DMS53 treated with DMSO at 0.1 percent for 48 hours (cell line): ENCODE measurements at regions not wholly inside any gene's neighbourhood (a gene's known extent, or its start where the extent isn't known, plus 50 kb on each side); places are given as distances from the start of the nearest gene placed in this dataset.

Experiments
- DNase-seq: peaks from one replicate; lab custom pipeline; 2025; ENCODE audit not compliant: unreplicated experiment; lab: John Stamatoyannopoulos, UW

DNA sequence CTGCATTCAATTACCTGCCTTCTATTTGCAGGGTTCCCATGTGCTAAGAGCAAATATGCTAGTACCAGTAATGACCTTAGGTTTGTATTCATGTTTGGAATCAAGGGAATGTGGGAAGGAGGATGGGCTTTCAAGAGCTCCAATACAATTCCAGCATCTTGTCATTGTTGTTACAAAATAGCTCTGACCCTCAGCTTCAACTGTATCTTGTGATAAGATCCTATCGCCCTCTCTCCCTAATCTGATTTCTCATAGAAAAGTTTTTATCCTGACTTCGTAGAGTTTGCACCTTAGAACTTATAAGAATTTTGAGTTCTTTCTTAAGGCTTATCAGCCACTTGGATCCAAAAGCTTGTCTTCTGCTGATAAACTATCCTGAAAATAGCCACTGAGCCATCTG is 749.5 kb upstream of the ACVR2A start:
- no peak for DNase-seq

DNA sequence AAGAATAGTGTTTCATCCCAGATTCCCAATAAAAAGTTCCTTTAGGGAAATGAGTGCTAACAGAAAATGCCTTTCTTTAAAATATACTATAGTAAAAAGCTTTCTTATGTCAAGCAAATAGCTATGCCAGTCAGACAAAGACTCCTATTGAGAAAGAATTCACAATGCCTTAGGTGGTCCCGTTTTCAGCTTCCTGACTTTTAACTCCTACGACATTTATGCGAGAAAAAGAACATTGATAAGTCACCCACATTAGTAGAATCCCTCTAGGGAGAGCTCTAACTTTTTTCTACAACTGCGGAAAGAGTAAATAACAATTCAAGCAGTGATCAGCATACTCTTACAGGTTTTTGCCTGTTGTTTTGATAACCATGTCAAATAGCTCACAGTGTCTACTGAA is 750.8 kb upstream of the ACVR2A start:
- no peak for DNase-seq

DNA sequence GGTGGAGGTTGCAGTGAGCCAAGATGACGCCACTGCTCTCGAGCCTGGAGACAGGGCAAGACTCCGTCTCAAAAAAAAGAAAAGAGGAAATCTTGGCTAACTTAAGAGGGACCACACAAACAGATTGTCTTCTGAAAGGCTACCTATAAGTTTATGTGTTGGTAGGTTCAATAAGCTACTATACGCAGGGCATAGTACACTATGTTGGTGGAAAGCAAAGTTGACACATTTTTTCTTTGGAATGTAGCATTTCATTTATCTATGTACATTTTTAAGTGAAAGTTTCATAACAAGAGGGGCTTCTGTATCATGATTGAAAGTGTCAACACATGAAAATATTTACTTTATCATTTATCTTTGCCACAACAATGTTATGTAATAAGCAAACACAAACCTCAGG is 752.6 kb upstream of the ACVR2A start:
- no peak for DNase-seq

DNA sequence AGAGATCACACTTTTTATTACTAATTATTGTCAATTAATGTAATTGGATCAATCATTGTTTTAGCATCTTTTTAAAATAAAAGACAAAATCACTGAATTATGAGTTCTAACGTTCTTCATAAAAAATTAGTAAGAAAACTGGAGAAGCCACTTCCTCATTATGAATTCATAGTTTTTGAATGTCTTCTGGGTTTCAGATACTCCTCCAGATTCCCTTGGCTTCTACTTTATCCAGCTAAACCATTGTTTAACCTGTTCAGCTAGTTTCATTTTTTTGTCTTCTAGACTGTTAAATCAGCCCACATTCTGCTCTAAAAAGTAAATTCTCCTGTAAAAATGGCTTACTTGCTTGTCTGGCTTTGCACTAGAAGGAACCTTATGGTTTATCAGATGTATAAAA is 753.4 kb upstream of the ACVR2A start:
- no peak for DNase-seq

DNA sequence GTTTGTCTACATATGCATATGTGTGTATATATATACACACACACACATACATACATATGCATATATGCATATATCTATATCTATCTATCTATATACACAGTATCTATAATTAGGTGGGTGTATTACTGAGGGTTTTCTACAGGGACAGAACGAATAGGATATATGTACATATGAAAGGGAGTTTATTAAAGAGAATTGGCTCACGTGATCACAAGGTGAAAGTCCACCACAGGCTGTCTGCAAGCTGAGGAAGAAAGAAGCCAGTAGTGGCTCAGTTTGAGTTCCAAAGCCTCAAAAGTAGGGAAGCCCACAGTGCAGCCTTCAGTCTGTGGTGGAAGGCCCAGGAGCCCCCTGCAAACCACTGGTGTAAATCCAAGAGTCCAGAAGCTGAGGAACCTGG is 756.0 kb upstream of the ACVR2A start:
- no peak for DNase-seq

DNA sequence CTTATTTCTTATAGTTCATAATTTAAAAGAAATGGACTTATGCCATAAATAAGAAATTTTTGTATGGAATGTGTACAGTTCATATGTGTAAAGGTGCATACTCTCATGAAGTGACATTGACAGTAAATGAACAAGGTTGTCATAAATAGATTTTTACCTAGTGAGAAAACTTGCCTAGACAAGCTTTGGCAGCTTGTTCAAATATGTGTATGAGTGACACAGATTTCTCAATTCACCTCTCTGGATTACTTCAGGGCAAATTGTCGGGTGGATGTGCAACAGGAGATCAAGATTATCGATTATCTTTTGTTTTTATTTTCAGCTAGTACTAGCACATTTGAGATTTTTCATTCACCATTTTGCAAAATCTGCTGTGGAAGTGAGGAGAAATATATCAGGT is 758.1 kb upstream of the ACVR2A start:
- DNase-seq: no peak

DNA sequence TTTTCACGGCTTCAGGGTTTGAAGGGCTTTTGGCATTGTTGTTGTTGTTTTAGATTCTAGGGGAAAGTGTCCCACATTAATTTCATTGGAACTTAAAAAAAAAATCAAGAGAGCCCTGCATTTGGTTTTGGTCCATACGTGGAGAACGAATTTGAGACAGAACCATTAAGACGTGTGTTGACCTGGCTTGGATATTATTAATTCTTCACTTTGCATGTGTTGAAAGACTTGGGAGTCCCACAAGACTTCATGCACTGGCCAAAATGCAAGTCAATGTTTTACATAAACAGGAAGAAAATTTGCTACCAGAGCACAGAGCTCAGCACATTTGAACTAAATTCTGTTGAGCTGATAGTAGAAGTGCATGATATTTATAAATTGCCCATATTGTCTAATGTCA is 761.2 kb upstream of the ACVR2A start:
- DNase-seq: no peak

DNA sequence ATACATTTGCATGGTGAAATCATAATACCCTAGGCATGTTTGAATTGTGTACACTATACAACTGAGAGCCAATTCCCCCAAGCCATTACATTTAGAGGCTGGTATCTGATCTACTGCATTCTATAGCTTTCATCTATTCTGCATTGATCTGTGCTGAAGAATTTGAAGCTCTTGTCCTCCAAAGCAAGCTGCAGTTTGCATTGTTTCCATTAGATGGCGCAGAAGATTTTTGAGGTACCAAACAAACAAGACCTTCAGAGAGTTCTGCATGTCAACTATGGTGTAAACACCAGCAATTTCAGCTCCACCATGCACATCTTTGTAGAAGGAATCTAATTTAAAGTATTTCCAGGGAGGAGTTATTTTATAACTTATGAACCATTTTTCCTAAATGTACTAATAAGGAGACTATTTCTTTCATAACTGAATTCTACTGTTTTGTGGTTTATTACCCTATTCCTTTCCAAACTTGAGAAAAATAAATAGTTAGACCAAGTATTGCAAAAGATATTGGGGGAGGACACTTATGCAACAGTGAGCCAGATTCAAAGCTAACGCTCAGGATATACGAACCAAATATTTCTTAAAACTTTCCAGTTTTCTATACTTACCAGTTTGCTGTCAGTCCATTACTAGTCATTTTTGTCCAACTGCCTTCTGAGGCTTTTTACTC is 761.8 kb upstream of the ACVR2A start:
- peak; percentile 1 for DNase-seq

DNA sequence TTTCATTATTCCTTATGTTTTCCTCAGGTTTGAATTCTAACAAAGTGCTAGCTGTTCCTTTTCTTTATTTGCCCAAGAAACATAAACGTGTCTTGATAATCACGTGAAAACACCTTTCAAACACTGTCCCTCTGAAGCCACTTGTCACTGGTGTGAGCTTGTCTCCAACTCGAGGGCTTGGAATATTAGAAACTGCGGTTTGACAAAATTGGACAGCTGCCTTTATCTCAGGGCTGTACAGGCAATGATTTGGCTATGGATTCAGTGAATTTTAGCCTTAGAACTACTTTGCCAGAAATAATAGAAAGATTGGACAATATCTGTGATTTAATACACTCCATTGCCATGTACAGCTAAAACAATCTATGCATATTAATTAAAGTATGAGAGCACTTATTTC is 763.0 kb upstream of the ACVR2A start:
- DNase-seq: no peak

DNA sequence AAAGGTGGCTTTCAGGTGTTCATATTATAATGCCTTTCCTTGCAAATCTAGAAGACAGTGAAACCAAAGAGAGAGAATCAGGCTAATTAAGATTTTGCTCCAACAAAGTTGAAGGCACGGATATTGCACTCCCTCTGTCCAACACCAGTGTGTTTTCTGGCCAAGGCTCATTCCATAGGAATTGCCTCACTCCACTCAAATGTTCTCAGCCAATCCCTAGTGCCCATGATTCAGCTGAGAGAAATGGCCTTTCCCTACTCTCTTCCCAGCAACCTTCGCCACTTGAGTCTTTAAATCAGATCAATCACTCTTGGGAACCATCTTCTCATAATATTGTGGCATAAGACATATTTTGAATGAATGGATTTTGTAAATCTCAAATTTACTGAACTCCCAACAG is 768.2 kb upstream of the ACVR2A start:
- no peak for DNase-seq

DNA sequence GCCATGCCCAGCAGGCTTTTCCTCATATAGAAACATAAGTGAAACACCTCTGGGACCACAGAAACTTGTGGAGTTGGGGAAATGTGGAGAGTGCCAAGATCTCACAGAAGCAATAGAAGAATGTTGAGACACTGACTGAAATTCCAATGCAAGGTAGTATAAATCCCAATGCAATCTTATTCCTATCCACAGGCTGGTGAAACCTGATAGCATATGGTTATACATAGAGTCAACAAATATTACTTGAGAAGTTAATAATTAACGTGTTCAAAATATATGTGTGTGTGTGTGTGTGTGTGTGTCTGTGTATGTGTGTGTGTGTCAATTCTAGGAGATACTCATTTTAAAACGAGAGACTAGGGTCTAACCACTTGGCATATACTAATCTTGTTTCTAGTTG is 776.8 kb upstream of the ACVR2A start:
- peak; percentile 53 for DNase-seq

DNA sequence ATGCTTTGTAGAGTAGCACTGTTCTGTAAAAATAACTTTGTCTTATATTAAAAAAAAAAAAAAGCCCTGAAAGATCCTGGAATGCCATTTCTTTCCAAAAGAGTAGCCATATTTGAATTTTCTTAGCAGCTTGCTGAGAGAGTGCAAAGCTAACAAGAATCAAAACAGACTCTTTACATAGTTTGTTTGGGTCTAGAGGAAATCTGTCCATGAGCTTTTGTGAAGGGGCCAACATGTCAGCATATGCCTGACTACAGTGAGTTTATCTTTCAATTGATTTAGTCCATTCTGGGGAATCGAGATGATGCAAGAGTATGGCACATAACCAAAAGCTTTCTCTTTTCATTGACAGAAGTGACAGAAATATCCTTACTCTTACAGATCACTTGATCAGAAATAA is 777.7 kb upstream of the ACVR2A start:
- DNase-seq: no peak

DNA sequence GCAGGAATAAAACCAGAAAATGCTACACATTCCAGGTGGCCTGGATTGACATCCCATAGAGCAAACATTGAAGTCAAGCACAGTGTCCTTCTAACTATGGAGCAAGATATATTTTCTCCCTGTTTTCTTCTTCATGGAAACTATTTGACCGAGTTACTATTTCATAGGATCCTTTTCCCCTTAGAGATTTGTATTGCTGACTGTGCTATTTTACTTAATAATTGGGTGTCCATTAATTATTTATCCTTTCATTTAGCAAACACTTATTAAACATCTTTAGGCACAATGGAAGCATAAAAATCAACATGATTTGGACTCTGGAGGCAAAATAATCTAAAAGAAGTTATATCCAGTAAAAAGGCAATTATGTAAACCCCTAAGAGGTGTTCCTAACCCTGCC is 782.8 kb upstream of the ACVR2A start:
- no peak for DNase-seq

DNA sequence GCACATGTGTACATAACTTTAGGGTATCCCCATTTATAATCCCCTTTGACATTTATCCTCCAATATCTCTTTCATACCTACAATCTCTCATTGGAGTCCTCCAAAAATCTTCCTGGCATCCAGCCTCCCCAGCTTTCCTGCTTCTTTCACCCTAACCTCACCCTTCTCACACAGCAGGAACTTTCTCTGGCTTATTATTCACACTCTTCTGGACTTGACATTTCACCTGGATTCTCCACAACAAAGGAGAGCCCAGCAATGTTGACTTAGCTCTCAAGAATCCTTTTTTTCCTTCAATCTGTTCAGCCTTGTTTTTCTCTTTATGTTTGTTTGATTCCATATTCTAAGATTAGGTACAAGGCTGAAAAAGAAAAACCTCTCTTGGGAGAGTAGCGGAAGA is 783.6 kb upstream of the ACVR2A start:
- no peak for DNase-seq

DNA sequence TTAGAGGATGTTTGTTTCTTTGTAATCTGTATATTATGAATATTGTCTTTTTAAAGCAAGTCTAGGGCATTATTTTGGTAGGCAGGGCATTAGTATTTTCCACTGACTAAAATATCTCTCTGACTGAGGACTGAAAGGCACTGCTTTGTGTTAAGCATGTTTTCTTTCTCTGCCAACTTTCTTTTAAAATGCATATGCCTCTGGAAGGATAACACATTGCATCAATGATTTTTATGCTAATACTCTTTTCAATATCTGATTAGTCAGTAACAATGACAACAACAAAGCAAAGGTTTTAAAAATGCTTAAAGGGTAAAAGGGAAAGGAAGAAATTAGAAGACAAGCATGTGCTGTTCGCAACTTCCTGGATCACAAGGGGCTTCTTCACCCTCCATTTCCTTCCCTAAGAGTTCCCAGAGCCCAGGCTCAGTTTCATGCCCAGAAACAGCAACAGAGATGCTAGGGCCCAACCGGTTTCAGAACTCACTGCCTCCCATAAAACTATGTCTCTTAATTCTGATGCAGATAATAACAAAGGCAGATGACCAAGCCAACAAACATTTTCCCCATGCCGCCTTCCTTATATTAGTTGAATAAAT is 786.8 kb upstream of the ACVR2A start:
- DNase-seq: no peak

DNA sequence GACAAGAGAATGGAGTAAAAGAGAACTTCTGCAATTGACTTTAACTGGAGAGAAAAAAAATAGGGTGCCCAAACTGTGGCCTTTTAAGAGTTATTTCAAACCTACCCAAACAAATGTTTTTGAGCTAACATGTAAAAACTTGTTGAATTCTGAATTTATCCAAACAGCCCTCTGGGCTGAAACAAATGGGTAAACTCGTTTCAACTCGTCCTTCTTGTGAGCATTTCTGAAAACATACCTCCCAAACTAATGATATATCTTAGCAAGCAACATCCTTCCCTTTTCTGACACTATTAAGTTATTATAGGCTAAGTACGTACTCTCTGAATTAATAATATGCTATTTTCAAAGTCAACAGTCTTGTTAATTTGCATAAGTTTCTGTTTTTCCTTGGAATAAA is 793.0 kb upstream of the ACVR2A start:
- no peak for DNase-seq

DNA sequence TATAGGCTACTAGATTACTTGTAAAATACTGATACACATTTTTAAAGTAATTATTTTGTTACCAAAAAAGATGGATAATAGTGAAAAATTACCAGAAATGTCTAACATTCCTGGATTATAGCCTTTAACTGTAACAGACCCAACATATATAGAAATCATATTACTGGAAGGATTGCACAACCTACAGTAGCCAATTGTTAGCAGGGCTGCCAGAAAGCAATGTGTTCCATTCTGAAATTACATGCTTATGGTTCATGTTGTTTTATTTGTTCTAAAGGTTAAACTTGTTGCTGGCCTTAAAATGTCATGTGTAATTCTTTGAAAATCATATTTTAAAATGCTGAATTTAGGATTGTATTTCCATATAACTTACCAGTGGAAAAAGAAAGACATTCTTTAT is 793.6 kb upstream of the ACVR2A start:
- no peak for DNase-seq

DNA sequence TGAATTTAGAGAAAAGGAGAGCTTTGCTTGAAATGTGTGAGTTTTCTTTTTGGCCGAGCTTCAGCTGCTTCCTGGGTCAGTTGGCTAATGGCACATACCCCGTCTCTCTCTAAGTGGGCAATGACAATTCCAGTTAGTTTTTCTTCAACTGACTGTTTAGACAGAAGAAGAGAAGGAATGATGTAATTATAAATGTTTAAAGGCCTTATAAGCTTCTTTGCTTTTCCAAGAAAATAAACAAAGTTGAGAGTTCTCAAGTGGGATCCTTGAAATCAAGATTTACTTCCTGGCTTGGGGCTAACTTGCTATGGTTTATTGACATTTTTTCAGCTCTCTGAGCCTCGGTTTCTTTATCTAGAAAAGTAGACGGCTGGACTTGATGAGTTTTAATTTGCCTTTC is 794.9 kb upstream of the ACVR2A start:
- DNase-seq: no peak

DNA sequence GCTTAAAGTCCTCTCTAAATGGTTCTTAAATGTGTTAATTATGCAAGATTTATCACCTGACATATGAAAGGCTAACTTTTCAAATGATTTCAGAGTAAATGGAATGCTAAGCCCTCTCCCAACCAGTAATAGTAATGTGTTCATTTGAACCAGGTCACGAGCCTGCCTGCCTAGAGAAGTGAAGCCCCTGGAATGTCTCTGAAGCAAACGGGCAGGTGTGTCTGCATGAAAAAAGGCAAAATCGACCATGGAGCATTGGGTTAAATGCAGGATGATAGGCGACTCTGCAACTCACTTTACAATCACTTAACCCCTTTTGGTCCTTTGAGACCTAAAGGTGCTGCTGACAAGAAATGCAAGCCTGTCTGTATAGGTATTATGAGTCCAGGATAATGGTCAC is 798.4 kb upstream of the ACVR2A start:
- no peak for DNase-seq

DNA sequence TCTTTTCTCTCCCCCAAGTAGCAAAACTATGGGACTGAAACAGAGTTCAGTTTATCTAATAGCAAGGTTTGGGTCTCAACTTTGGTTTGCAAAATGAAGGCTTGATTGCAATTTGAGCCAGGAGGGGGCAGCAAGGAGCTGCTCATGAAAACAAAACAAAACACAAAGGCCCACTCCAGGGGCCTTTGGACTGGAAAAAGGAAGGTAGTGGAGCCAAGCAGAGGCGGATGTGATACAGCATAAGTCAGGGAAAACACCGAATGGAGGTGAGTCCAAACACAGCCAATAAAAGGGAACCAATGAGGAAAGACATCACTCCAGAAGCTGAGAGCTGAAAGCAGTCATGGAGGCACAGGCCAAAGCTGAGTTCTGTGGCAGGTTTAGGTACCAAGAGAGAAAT is 799.7 kb upstream of the ACVR2A start:
- no peak for DNase-seq

DNA sequence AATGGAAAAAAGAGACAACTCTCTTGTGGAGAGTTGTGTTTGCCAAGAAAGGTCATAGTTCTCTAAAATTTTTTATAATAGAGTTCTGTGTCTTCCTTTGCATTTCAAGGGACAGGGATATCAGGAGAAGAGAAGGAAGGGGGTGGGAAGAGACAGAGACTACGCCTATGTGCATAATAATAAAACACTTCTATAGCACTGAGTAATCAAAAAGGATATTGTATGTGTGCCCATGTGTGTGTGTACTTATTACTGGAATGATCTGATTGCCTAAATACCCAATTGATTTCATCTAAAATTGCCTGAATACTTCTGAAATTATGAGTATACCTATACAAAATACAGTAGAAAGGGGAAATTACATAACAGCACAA is 803.7 kb upstream of the ACVR2A start:
- DNase-seq: no peak

DNA sequence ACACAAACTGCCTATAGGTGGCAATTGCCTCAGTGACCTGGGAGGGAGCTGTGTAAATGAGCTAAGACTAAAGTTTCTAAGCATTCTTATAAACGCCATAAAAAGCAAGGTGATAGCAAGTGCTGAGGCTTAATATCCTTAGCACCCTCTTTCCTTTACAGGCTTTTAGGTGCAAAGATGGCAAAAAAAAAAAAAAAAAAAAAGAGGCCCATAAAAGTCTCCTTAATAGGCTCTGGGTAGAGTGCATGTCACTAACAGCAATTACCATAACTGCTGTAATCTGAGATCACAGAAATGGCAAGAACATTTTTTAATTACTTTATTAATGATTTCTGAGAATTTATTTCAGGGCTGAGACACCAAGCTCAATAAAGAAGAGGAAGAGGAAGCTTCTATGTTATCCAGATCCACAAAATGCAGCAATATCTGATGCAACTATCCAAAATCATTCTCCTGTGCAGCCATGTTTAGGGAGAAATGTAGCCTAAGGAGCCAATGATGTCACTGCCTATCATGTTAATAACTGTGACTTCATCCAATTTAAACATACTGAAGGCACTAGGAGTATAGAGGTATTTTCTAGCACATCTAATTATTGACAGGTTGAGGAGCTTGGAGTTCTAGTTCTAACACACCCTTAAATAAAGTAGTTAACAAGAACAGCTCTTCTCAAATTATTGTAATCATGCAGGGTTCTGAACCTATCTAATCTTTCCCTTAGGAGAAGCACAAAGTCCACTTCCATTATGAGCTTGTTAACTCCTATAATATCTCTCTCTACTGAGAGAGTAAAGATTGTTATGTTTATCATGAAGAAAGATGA is 804.3 kb upstream of the ACVR2A start:
- DNase-seq: no peak

DNA sequence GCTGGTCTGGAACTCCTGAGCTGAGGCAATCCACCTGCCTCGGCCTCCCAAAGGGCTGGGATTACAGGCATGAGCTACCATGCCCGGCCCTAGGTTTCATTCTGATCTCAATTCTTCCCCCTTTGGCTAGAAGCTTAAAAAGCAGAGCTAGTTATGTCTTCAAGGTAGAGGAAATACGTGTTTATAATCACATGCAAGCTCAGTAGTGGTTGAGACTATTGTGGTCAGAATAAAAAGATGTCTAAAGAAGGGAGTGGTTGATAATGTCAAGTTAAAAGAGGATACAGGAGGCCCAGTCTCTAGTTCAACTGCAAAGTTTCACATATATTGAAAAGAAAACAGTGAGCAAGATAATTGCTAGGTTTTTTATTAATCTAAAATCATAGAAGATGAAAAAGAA is 807.8 kb upstream of the ACVR2A start:
- no peak for DNase-seq
